ENCODE measurements at regions not wholly inside any gene's neighbourhood (a gene's known extent, or its start where the extent isn't known, plus 50 kb on each side); places are given as distances from the start of the nearest gene placed in this dataset.

DNA sequence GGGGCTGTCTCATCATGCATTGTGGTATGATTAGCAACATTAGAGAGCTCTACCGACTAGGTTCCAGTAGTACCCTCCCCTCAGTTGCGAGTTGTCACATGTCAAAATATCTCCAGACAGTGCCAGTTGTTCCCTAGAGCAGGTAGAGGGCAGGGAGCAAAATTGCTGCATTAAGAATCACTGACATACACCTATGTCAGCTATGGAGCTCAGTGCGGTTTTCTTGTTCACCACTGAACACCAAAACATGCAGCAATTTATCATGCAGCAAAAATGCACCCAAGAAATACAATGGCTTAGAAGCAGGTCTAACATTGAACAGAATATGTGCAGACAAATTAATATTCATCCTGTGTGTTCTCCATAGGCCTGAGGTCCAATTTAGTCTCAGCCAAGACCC, 186.9 kb upstream of the STARD13 start:
- FAIRE-seq = no peak

- FAIRE-seq = no peak
Measured at GRCh38 chr13:33479105-33479504, 193.6 kb upstream of the STARD13 start.

DNA sequence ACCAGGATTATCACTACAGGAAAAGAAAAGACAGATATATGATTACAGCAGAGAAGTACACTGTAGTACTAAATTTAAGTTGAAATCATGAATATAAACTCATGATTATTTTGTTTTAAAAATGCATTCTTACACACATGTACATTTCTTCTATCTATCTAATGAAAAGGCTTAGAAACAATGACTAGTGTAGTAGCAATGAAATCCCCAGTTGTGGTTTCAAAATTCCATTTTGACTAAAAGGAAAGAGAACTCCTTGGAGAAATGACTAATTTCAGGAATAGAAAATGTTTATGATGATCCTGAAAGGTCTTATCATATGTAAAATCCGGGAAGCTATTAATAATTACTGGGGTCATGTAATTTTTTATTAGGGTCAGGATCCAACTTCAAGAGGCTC, 195.0 kb upstream of the STARD13 start:
- FAIRE-seq = no peak

DNA sequence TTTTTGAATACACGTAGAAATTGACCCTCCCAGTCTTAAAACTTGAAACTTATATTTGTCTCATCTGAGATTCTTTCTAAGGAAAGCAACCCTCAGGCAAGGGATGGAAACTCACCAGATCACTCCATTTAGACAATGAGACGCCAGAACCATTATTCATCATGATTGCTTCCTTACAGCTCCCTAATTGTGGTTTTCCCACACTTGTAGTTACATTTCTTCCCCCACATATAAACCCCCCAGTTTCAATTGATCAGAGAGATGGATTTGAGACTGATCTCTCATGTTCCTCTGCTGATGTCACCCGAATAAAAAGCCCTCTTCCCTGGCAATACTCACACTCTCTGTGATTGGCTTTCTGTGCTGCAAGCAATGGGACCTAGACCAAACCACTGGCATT, 197.9 kb upstream of the STARD13 start:
- FAIRE-seq = no peak

DNA sequence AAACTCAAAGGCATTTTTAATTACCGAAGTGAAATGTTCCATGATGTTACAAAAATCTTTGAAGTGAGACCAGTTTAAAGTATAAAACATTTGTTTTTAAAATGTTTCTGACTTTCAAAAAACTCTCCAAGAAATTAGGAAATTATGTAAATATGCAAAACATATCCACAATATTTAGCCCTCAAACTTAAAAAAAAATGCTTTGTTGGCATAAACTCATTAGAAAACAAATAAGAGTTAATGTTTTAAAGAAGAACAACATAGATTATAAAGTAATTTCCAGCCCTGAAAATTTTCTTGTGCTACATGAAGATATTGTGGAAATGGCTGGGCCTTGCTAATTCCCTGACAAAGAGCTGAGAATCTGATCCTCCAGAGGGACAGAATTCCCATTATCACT, 199.7 kb upstream of the STARD13 start:
- FAIRE-seq = no peak

- FAIRE-seq = no peak
Measured at GRCh38 chr13:33487575-33488243, 202.2 kb upstream of the STARD13 start.

GRCh38 chr13:33489563-33489962, 204.0 kb upstream of the STARD13 start:
- FAIRE-seq = no peak

DNA sequence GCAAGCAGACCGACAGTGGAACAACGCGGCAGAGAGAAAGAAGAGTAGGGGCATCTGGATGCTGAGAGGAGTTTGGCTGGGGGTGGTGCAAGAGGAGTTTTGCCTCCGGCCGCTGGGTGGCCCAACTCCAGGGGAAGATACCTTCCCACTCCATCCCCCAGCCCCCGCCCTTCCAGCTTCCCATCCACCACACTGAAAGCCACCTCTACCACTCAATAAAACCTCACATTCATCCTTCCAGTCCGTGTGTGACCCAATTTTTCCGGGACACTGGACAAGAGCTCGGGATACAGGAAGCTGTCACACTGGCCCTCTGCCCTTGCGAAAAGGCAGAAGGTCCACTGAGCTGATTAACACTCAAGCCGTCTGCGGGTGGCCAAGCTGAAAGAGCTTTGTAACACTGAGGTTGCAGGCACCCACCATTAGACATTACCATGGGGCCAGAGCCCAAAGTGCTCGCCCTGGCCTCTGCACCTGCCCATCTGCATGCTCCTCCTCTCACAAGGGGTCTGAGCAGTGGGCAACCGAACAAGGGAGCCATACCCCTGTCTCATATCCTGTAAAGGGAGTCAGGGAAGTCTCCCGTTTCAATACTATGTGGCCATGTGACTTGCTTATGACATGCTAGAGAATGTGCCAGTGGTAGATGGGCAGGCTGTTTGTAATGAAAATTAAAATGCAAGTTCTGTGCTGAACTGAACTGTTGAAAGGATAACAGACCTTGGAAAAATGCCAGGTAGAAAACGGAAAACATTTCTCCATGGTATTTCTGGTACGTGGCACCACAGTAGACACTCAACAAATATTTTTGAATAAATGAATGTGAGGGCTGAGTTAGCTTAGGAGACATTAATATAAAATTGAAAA, 205.1 kb upstream of the STARD13 start:
- no peak for FAIRE-seq

DNA sequence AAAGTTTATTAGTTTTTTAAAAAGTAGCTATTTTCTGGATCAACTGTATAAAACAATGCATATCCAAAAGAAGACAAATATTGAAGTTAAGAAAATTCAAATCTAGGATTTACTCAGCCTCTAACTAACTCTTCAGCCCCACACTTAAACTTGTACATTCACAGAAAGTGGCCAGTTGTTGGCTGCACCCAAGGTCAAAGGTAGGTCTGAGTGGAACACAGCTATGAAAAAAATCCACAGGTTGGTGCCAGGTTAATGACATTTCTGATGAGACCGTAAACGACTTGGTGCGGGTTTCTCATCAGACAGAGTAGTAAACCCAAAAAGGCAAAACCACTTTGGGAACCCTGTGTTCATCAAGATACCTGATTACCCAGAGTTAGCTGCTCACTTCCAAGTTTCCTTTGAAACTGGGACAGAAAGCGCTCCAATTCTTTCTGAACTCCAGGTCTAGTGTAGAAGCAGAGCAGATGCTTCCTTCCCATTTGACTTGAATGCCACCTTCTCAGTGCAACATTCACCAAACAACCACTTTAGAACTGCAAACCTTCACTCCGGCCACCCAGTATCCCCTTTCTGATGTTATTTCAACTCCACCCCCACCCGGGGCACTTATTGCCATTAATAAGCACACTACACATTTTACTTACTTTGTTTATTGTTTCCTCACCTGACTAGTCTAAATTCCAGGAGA, 208.3 kb upstream of the STARD13 start:
- FAIRE-seq = no peak

DNA sequence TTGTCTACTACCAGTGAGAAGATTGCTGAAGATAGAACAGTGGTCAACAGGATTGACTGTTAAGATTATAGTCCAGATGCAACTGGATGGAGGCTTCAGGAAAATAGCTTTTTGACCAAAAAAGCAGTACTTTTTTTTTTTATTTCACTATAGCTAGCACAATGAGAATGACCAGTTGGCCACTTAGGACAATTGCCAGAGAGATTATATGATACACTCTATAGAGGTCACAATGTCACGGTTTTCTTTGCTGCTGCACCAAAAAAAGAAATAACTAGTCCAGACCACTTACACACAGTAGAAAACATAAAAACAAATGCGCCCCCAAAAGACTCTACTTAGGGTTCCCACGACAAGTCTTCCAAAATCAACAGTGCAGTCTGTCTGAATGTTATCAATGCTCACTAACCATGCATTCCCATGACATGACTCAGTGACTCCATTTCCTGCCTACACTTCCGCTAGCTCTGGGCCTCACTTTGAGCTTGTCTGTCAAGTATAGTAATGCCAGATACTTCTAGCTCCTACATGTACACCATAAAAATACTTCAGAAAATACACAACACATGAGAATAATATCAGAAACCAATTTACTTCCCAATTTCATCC, 209.1 kb upstream of the STARD13 start:
- no peak for FAIRE-seq

DNA sequence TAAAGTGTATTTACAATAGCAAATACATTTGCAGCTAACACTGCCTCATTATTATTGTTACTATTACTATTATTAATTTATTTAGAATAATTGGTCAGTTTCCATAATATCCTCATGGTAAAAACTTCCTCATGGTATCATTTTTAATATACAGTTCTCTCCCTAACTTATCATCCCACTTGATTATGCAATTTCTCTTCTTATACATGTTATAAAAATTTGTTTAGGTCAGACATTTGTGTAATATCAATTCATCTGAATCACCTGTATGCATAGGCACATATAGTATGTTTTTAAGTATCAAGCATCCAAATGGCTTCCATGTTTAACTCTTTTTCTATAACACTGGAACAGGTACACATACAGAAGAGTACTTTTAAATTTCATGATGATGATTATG, 210.8 kb upstream of the STARD13 start:
- no peak for FAIRE-seq

DNA sequence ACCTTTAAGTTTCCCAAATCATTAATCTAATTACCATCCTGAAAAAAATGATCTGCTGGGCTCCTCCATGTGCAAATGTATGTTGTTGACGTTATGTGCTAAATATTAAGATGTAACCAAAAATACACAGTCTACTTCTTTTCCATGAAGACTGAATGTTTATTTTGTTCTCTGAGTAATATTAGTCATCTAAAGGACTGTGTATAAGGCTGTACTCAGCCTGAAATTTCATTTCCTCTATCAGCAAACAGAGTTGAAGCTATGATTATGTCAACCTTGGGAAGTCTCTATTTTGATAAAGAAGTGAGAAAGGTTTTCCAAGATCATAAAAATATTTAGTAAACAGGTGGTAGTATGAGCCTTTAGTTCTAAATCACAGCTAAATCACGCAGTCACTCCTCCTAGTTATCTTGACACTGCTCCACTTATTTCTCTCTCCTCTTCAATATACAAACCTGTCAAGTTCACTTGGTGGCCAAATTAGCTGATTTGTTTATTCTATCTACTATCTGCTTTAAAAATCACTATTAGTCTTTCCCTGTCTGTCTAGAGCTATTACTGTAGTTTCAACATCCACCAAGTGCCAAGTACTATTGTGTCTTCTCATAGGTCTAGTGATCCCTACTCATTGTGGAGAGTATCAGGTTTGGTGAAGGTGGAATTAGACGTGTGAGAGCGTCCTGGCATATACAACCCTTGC, 211.7 kb upstream of the STARD13 start:
- FAIRE-seq = no peak

DNA sequence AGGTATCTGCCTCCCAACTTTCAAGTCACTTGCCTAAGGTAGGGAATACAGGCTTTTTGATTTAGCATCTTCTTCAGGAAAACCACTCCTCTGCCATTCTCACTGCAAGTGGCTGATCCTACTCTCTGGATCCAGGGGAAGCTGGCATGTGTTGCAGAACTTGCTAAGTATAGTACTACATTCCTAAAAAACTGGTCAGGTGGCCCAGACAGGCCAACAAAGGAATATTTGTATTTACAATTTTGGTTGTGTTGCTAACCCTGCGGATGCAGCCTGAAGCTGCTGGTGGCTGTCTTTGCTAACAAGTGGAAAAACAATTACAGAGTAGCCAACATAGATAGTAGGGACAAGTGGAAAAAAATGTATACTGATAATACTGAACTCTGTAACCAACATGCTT, 222.5 kb upstream of the STARD13 start:
- no peak for FAIRE-seq

DNA sequence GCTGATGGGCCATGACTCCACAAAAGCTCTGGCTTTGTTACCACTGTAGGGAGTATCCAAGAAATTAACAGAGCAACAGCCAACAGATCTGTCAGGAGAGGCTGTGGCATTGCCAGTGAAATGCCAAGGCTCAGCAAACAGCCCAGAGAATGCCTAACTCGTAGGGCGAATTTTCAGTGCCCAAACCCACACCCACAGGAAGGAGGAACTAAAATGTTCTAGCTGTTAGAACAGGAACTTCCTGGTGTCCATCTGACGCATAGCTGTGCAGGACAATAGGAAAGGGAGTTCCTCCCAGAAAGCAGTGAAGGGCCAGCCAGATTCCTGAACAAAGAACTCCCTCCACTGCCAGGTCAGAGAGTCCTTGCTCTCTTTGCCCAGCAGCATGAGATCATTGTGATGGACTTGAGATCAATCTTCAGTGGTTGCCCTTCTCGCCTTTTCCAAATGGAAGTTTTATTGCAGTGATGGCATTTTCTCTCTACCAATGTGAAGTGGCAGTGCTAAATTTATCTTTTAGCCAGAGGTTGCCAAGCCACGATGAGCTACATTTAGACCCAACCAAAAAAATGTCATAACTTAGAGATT, 224.2 kb upstream of the STARD13 start:
- no peak for FAIRE-seq

DNA sequence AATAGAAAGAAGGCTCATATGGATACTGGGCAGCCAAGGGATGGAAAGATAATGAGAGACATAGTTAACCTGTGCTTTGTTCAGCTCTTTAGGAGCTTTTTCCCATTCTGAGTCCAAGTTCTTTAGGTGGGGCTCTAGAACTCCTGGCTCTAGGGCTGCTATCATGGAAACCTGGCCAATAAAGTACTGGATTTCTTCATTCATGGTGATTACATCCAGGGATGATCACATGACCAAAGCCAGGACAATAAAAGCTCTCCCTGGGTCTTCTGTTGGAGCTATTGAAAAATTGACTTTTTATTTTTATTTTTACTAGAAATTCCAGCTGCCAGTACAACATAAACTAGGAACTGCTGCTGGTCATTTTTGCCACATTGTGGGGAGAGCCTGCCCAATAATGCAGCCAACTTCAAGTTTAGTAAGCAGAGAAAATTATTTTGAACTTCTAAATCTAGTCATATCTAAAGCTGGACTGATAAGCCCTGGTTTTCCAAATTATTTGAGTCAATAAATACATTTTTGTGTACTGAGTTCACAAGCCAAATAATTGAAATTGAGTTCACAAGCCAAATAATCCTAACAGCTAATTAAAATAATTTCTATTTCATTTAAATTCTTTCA, 224.9 kb upstream of the STARD13 start:
- FAIRE-seq = no peak

- no peak for FAIRE-seq
Measured at GRCh38 chr13:33512880-33513554, 227.5 kb upstream of the STARD13 start.

- no peak for FAIRE-seq
Measured at GRCh38 chr13:33514362-33514761, 228.8 kb upstream of the STARD13 start.

GRCh38 chr13:33515146-33515545, 229.6 kb upstream of the STARD13 start:
- FAIRE-seq = no peak

GRCh38 chr13:33518452-33518851, 232.9 kb upstream of the STARD13 start:
- no peak for FAIRE-seq

- no peak for FAIRE-seq
Measured at GRCh38 chr13:33519561-33520467, 234.3 kb upstream of the STARD13 start.
